HT1080 (cell line): ENCODE measurements at regions not wholly inside any gene's neighbourhood (a gene's known extent, or its start where the extent isn't known, plus 50 kb on each side); places are given as distances from the start of the nearest gene placed in this dataset.
"Not testable (repeated sequence)": the region's sequence is repeated elsewhere in the genome, so short reads cannot be mapped to it uniquely, and the experiment has no call there.

Experiments
- DNase-seq: peaks from one replicate; pipeline ENCODE4 v3.0.0-alpha.2; 2015; ENCODE audit warnings: low read depth

DNA sequence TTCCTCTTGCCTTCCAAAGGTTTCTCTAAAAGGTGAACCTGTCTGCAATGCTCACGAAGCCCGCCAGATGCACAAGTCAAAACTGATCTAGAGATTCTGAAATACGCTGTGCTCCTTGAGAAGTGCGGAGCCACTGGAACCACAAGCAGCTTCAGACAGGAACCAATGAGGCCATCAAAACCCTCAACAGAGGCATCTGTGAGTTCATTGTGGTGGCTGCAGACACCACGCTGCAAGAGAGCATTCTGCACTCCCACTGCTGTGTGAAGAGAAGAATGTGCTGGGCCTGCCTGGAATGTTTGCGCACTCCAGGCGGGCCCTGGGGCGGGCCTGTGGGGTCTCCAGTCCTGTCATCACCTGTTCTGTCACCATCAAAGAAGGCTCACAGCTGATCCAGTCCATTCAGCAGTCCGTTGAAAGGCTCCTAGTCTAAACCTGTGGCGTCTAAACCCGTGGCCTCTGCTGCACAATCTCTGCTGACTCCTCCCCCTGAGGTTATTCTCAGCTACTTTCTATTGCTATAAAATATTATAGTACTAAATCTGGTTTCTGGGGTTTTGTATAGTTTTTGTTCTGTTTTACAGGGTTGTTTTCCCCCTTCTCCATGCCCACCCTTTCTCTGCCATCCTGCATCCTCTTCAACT lies 187.4 kb downstream of the FAM72C start:
- DNase-seq, result not testable (repeated sequence)

GRCh38 chr1:143778178-143778577 lies 193.6 kb downstream of the FAM72C start:
- not testable (repeated sequence) for DNase-seq

GRCh38 chr1:143764831-143765230 lies 207.0 kb downstream of the FAM72C start:
- DNase-seq, result not testable (repeated sequence)

DNA sequence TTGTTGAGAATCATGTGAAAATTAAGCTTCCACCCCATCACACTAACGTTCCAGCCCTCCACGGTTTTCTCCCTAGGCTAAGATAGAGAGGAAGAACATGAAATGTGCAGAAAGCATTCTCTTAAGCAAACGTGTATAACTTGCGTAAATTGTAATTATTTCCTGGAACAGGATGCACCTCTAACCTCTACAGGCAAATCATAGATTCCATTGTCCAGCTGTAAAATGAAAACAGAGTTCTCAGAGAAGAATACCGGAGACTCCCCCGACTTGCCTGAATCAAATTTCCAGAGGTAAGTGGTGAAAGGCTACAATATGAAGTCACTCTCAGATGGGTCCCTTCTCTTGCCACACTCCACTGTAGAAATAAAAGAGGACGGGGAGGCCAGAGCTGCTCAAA lies 211.4 kb downstream of the FAM72C start:
- DNase-seq, result not testable (repeated sequence)

GRCh38 chr1:143755961-143756360 lies 215.8 kb downstream of the FAM72C start:
- not testable (repeated sequence) for DNase-seq

GRCh38 chr1:143748906-143749305 lies 222.9 kb downstream of the FAM72C start:
- DNase-seq, result no peak

GRCh38 chr1:143736562-143736961 lies 235.2 kb downstream of the FAM72C start:
- no peak for DNase-seq

- peak; percentile 94 for DNase-seq
These were observed 235.9 kb downstream of the FAM72C start for GRCh38 chr1:143735764-143736461.

DNA sequence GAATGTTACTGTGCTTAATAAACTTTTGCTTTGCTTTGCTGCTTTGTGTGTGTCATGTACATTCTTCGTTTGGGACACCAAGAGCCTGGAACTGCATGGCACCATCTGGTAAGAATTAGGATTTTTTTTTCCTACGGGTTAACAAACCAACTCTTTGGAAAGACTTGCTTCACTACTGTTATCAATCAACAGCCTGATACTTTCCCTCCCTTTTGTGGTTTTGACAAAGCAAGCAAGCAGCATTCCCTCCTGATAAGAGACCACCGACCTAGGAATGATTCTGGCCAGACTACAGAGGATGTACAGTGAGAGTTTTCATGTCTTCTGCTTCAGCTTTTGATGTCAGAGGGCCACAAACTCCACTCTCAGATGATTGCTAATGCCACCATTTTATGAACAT lies 237.5 kb downstream of the FAM72C start:
- not testable (repeated sequence) for DNase-seq

DNA sequence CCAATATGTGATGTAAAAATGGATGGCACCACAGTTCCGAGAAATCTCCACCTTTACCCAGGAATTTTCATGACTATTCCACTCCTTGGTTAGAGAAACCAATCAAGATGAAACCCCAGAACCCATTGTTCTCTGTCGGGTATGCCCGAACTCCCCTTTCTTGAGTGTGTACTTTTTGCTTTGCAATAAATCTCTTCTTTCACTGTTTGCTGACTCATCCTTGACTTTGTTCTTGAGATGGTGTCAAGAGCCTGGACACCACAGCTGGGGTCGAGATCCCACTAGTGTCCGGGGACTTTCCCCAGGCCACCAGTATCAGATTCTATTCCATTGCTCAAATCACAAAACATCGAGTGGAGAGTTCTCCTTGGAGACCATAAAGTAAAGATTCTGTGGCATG lies 240.9 kb downstream of the FAM72C start:
- DNase-seq, result not testable (repeated sequence)

DNA sequence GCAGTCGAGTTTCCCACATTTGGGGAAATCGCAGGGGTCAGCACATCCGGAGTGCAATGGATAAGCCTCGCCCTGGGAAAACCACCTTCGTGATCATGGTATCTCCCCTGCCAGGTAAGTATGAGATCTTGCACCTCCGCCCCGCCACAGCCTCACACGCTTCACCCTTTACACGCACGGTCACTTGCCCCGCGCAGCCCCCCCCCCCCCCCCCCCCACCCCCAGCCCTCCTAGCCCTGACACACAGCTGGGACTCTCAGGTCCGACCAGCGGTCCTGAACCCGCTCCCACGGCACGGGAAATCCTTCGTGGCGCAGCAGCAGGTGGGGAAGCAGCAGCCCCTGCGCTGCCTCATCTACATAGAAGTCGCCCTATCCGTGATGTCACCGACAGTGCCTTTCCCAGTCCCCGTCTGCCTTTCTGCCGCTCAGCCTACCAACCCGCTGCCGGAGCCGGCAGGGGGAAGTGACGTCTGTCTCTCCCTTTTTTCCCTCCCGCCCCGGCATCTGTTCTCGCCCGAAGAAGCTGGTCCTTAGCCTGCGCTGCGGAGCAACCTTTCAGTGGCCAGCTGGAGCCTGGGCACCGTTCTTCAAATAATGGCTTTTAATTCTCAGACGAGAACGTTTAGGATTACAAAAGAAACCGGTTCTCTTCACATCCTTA lies 242.2 kb downstream of the FAM72C start:
- DNase-seq, result peak; percentile 23

DNA sequence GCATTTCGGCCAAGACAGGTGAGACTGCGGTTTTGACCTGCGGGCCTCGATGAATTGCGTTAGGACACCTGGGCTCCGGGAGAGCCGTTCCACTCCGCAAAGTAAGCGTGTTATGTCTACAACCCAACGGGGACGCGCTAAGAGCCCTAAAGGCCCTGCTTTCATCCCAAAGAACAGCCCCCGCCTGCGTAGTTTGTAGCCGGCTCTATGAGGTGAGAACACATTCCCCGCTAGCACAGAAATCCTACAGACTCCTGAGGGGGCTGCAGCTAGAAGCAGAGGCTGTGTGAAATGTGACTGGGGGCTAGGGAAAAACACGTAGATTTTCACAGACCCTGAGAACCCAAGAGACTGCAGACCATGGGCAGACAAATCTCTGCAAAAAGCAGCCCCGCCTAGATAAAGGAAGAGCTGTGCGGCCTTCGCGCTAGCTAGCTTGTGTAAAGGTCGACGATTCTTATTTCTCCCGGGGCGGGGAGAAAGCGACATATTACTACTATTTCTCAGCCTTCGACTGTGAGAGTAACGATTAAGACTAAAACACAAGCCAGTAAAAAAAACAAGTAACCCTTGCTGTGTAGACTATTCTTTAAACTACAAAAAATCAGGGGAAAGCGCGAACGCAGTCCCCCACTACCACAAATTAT lies 242.9 kb downstream of the FAM72C start:
- DNase-seq, result not testable (repeated sequence)

DNA sequence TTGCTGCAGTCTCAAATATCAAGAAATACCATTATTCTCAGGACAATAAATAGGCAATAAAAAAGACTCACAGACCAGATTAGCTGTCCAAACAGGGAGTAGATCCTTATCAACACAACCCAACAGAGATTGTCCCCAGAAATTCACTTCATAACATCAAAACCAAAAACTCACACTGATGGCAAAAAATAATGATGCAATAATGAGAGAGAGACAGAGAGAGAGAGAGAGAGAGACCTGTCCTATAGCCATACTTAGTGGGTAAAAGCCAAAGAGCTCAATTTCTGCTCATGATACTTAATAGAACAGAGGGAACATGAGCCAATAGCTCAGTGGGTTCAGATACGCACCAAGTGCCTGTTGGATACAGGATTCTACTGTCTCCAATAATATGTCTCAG lies 244.5 kb downstream of the FAM72C start:
- DNase-seq, result no peak

DNA sequence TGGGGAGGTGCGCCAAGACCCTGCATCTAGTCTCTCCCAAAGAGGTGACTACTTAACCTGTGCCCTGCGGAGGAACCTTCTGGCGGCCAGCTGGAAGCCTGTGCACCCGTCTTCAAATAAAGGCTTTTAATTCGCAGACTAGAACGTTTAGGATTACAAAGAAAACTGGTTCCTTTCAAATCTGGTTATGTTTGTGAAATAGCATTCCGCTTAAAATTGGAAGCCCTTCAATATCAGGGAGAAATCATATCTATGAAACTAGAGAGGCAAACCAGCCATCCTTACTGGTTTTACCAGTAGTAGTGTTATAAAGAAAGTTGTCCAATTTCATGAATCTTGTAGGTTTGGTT lies 250.8 kb downstream of the FAM72C start:
- no peak for DNase-seq

- DNase-seq, result peak; percentile 90
These were observed 251.4 kb downstream of the FAM72C start for GRCh38 chr1:143720087-143721023.

DNA sequence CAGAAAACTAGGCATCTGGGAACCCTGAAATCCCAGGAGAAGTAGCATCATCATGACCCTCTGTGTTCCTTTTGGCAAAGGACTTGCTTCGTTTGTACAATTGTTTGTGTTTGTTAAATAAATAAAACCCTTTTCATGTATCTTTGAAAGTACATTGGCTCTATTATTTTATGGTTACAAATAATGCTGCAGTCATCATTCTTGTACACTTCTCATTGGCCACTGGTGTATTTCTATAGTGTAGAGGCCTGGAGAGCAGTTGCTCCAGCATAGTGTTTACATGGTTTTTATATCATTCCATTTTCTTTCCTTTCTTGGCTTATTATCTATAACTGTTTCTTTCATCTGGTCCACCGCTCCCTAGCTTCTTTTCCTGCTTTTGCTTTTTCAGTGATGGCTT lies 253.3 kb downstream of the FAM72C start:
- DNase-seq, result no peak

GRCh38 chr1:143718021-143718420 lies 253.8 kb downstream of the FAM72C start:
- no peak for DNase-seq

DNA sequence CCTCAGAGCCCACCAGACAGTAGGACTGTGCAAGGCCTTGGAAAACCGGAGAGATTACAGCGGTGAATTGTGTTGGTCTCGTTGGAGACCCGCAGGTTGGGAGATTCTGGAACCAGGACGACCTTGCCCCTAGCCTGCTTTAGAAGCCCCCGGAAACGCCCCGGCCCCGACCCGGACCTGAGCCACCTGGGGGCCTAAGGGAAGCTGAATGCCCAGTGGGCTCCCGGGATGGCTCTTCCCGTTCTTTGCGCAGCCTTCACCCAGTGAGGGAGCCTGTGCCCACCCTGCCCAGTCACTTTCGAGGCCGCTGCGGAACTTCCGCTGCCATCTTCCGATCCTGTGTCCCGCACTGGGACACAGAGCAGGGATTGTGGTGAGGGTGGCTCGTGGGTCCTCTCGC lies 254.4 kb downstream of the FAM72C start:
- no peak for DNase-seq

- not testable (repeated sequence) for DNase-seq
These were observed 256.9 kb downstream of the FAM72C start for GRCh38 chr1:143714913-143715312.

DNA sequence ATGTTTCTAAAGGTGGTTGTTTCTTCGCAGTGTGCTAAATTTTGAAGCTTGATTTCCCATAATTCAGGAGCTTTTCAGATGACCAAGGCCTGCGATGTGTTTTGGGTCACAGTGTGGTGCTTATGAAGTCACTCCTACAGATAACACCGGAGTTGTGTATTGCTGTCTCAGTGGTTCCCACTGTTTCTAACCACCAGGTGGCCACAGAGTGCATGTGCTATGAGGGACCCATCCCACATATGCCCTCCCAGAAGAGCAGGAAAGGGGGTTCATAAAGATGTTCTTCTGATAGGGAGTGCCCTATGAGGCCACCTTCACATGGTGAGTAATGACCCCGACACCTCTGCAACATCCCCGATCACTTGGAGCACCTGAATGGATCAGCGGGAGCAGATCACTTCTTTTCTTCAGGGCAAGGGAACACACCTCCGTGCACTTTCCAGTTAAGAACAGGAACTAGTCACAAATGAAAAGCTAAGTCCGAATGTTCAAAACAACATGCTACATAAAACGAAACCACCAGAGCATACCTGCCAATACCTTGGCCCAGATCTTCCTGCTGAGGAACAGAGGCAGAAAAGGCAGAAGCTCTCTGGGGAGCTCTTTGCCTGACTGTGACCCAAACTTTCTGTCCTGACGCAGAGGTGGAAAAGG lies 262.1 kb downstream of the FAM72C start:
- DNase-seq, result peak; percentile 39
